ENCODE measurements at regions not wholly inside any gene's neighbourhood (a gene's known extent, or its start where the extent isn't known, plus 50 kb on each side); places are given as distances from the start of the nearest gene placed in this dataset.

DNA sequence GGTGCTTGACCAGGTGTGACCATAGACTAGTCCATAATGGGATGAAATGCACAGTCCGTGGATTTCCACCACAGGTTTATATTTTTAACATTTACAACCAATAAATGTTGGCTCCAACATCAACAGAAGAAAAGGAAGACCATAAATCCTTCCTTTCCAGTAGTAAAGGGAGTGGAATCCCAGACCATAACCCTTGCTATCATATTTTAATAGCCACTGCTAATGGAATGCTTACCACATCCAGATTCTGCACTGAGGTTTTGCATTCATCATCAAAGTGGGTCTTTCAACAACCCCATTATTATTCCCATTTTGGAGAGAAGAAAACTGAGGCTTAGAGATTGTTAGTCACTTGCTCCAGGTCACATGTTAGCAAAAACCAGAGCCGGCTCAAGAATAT is 106.7 kb downstream of the FOXL1 start:
- Histone ChIP-seq H3K36me3 (ENCODE audit: control insufficient read depth, insufficient read depth, low read length) (no peaks in the 10 kb centered on the region), H3K4me3 (ENCODE audit: low read depth, low read length) (no peak overlapping the region), H3K27me3 (ENCODE audit: control insufficient read depth, insufficient read depth, low read length) (peaks cover 1% of the 10 kb centered on the region)
- TF ChIP-seq CTCF (IDR thresholded peaks at IDR 0.05; ENCODE audit: insufficient read depth, low read length, severe bottlenecking) = no peak
- no peak for DNase-seq (ENCODE audit: low read depth)
- FAIRE-seq = no peak

- FAIRE-seq (peak; percentile 36), DNase-seq (ENCODE audit: low read depth) (no peak)
- H3K36me3 ChIP-seq (ENCODE audit: control insufficient read depth, insufficient read depth, low read length) = no peaks in the 10 kb centered on the region
- TF ChIP-seq CTCF (IDR thresholded peaks at IDR 0.05; ENCODE audit: insufficient read depth, low read length, severe bottlenecking) = no peak
- no peaks in the 10 kb centered on the region for H3K27me3 ChIP-seq (ENCODE audit: control insufficient read depth, insufficient read depth, low read length)
- H3K4me3 ChIP-seq (ENCODE audit: low read depth, low read length) = no peak overlapping the region
Observed at GRCh38 chr16:86690970-86691369, 112.6 kb downstream of the FOXL1 start.

- Histone ChIP-seq H3K36me3 (ENCODE audit: control insufficient read depth, insufficient read depth, low read length) (no peaks in the 10 kb centered on the region), H3K27me3 (ENCODE audit: control insufficient read depth, insufficient read depth, low read length) (no peaks in the 10 kb centered on the region), H3K4me3 (ENCODE audit: low read depth, low read length) (no peak overlapping the region)
- no peak for TF ChIP-seq CTCF (IDR thresholded peaks at IDR 0.05; ENCODE audit: insufficient read depth, low read length, severe bottlenecking)
- DNase-seq (ENCODE audit: low read depth) (no peak), FAIRE-seq (no peak)
Observed at GRCh38 chr16:86692426-86692825, 114.1 kb downstream of the FOXL1 start.

DNA sequence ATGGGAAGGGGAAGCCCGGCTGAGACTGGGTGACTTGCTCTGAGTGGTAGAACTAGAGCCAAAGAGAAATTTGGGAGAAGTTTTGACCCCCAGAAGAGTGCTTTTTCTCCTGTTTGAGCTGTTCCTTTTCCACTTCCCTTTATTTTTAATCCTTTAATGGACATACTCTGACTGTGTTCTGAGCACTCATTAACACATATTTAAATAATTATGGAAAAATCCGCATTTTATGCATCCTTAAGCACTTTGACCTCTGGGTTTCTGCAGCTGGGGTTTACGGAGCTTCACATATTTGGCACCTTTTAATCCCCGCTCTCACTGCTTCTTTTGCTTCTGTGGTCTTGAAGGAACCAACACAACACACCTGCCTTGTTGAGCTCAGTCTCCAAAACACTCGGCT is 114.7 kb downstream of the FOXL1 start:
- no peak for TF ChIP-seq CTCF (IDR thresholded peaks at IDR 0.05; ENCODE audit: insufficient read depth, low read length, severe bottlenecking)
- DNase-seq (ENCODE audit: low read depth) (no peak), FAIRE-seq (no peak)
- Histone ChIP-seq H3K36me3 (ENCODE audit: control insufficient read depth, insufficient read depth, low read length) (no peaks in the 10 kb centered on the region), H3K27me3 (ENCODE audit: control insufficient read depth, insufficient read depth, low read length) (no peaks in the 10 kb centered on the region), H3K4me3 (ENCODE audit: low read depth, low read length) (no peak overlapping the region)

DNA sequence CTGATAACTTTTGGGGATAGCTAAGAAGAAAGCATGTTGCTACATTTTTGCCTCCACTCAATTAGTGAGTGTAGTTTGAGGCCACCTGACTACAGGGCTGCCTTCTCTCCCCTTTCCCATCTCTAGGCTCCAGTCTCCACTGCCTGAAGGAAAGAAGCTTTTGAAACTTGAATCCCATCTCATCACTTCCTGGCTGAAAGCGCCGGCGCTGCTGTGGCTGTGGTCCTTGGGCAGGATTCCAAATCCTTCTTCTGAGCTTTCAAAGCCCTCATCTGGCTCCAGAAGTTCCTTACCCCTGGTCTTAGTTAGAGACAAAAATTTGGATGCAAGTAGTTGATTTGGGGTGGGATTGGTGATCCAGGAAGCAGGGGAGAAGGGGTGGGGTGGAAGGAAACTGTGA is 119.4 kb downstream of the FOXL1 start:
- no peak for DNase-seq (ENCODE audit: low read depth)
- no peak for FAIRE-seq
- no peak overlapping the region for H3K4me3 ChIP-seq (ENCODE audit: low read depth, low read length)
- TF ChIP-seq CTCF (IDR thresholded peaks at IDR 0.05; ENCODE audit: insufficient read depth, low read length, severe bottlenecking) = no peak
- H3K36me3 ChIP-seq (ENCODE audit: control insufficient read depth, insufficient read depth, low read length) = no peaks in the 10 kb centered on the region
- H3K27me3 ChIP-seq (ENCODE audit: control insufficient read depth, insufficient read depth, low read length) = no peaks in the 10 kb centered on the region

Data from bronchial epithelial cell (primary cell).